Endodermal cell (in vitro differentiated cells): ENCODE measurements at regions not wholly inside any gene's neighbourhood (a gene's known extent, or its start where the extent isn't known, plus 50 kb on each side); places are given as distances from the start of the nearest gene placed in this dataset.

Source experiments
- DNase-seq: peaks from one replicate; pipeline ENCODE4 v3.0.0-alpha.2; 2017
- H3K27ac ChIP-seq: 2 replicates; pipeline ENCODE4 v1.5.1; 2013; ENCODE audit warnings: mild to moderate bottlenecking, low read depth, low read length, moderate library complexity
- H3K27me3 ChIP-seq: 2 replicates; pipeline ENCODE4 v1.6.1; 2013; ENCODE audit warnings: mild to moderate bottlenecking, low read length, moderate library complexity; ENCODE audit not compliant: insufficient read depth, control insufficient read depth, poor library complexity, severe bottlenecking
- H3K36me3 ChIP-seq: 2 replicates; pipeline ENCODE4 v1.7.0; 2013; ENCODE audit warnings: mild to moderate bottlenecking, low read length, moderate library complexity; ENCODE audit not compliant: control insufficient read depth, insufficient read depth
- H3K4me1 ChIP-seq: one replicate; pipeline ENCODE4 v1.7.0; 2013; ENCODE audit warnings: low read length; ENCODE audit not compliant: control insufficient read depth, insufficient read depth
- H3K4me3 ChIP-seq: 2 replicates; pipeline ENCODE4 v1.5.1; 2013; ENCODE audit warnings: mild to moderate bottlenecking, low read length, moderate library complexity
- H3K9ac ChIP-seq: 2 replicates; pipeline ENCODE4 v1.6.1; 2013; ENCODE audit warnings: mild to moderate bottlenecking, low read length, moderate library complexity; ENCODE audit not compliant: poor library complexity, severe bottlenecking; ENCODE audit errors: extremely low read depth
- H3K9me3 ChIP-seq: 2 replicates; pipeline ENCODE4 v1.6.1; 2013; ENCODE audit warnings: mild to moderate bottlenecking, low read length, moderate library complexity; ENCODE audit not compliant: control insufficient read depth
- H3K27ac Mint-ChIP-seq: 2 replicates; pipeline ENCODE4 v1.8.0; 2020; ENCODE audit warnings: mixed read lengths
- H3K27me3 Mint-ChIP-seq: 2 replicates; pipeline ENCODE4 v1.8.0; 2021; ENCODE audit warnings: mild to moderate bottlenecking, mixed read lengths; ENCODE audit not compliant: insufficient read depth
- H3K36me3 Mint-ChIP-seq: 2 replicates; pipeline ENCODE4 v1.8.0; 2020; ENCODE audit warnings: low read depth, mixed read lengths
- H3K4me1 Mint-ChIP-seq: 2 replicates; pipeline ENCODE4 v1.8.0; 2020; ENCODE audit warnings: mixed read lengths
- H3K4me3 Mint-ChIP-seq: 2 replicates; pipeline ENCODE4 v1.8.0; 2020; ENCODE audit warnings: mild to moderate bottlenecking, moderate library complexity, mixed read lengths
- H3K9me3 Mint-ChIP-seq: 2 replicates; pipeline ENCODE4 v1.8.0; 2020; ENCODE audit warnings: mild to moderate bottlenecking, mixed read lengths
- WGBS, 2 experiments: methylation state at CpG; one replicate each; pipeline versions ENCODE4 v1.1.5 to v1.1.7; 2013; ENCODE audit warnings: missing lambda C conversion rate in 2 of 2, mixed read lengths in 1 of 2; ENCODE audit not compliant: insufficient coverage in 1 of 2, insufficient read length in 1 of 2; 5-methylcytosine and 5-hydroxymethylcytosine counted together
- TF ChIP-seq, protein P1 (sequence below): fragments of 200-600 bp; sonication (generic); conservative IDR thresholded peaks from 2 replicates; pipeline ENCODE4 v1.5.0; 2021; ENCODE audit warnings: antibody characterized with exemption, mild to moderate bottlenecking

DNA sequence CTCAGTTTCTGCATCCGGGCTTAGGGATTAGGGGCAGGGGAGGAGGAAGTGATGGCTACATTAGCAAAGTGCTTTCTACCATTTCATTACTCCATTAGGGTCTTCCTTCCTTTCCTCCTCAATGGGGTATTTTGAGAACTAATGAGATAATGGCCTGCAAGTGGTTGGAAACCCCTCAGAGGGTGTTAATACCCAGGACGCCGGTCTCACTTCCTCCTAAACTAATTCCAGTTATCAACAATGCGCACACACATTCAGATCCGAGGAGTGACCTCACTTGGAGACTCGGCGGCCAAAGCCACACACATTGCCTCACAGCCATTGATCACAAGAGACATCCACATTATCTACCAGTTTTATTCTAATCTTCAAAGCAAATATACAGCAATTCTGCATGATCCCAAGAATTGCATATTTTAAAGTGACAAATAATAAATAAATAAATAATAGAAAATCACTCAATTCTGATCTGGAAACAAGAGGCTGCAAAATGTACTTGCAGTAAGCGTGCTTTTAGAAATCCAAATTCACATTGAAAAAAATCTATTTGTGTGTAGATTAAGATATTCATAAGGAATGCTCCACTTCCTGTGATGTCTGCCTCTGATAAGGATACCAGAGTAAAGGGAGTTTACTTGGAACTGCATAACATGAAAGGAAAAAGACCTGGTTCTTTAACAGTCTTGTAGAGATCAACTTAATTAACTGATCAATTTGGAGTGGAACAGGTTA is 329.1 kb downstream of the FBXW7 start:
- TF ChIP-seq, protein P1, sequence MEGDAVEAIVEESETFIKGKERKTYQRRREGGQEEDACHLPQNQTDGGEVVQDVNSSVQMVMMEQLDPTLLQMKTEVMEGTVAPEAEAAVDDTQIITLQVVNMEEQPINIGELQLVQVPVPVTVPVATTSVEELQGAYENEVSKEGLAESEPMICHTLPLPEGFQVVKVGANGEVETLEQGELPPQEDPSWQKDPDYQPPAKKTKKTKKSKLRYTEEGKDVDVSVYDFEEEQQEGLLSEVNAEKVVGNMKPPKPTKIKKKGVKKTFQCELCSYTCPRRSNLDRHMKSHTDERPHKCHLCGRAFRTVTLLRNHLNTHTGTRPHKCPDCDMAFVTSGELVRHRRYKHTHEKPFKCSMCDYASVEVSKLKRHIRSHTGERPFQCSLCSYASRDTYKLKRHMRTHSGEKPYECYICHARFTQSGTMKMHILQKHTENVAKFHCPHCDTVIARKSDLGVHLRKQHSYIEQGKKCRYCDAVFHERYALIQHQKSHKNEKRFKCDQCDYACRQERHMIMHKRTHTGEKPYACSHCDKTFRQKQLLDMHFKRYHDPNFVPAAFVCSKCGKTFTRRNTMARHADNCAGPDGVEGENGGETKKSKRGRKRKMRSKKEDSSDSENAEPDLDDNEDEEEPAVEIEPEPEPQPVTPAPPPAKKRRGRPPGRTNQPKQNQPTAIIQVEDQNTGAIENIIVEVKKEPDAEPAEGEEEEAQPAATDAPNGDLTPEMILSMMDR: no peak
- H3K27me3 Mint-ChIP-seq: peaks cover 2% of the 10 kb centered on the region
- no peak overlapping the region for H3K27ac Mint-ChIP-seq
- no peak overlapping the region for H3K4me3 Mint-ChIP-seq
- no peaks in the 10 kb centered on the region for H3K36me3 ChIP-seq
- no peaks in the 10 kb centered on the region for H3K36me3 Mint-ChIP-seq
- H3K4me1 ChIP-seq: no peaks in the 10 kb centered on the region
- no peaks in the 10 kb centered on the region for H3K9me3 ChIP-seq
- H3K27me3 ChIP-seq: no peaks in the 10 kb centered on the region
- DNase-seq: no peak
- no peak overlapping the region for H3K4me3 ChIP-seq
- H3K9ac ChIP-seq: no peak overlapping the region
- WGBS, 2 experiments: 90 to 100% methylated on average over 1 to 8 of the region's 8 CpGs
- peaks cover 9% of the 10 kb centered on the region for H3K4me1 Mint-ChIP-seq
- no peak overlapping the region for H3K27ac ChIP-seq
- H3K9me3 Mint-ChIP-seq: no peaks in the 10 kb centered on the region

DNA sequence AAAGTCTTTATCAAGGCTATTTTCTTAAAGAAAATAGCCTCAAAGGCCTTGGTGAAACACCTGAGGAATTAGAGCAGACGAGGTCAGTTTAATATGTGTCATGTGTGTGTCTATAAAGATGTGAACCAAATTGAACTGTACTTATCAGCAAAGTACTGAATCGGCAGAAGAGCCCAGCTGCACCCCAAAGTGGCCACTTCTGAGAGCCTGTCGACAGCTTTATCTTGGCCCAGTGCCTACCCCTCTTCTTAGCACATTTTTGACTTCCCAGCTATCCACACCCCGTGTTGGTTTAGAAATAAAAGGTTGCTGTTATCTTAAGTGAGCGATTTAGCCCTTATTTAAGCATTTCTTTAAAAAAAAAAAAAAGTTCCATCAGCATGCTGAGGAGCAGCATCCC is 329.7 kb downstream of the FBXW7 start:
- Histone ChIP-seq H3K4me3 (no peak overlapping the region), H3K27ac (no peak overlapping the region), H3K27me3 (no peaks in the 10 kb centered on the region), H3K36me3 (no peaks in the 10 kb centered on the region), H3K9ac (no peak overlapping the region), H3K9me3 (no peaks in the 10 kb centered on the region), H3K4me1 (no peaks in the 10 kb centered on the region)
- TF ChIP-seq, protein P1: no peak
- peaks cover 9% of the 10 kb centered on the region for H3K4me1 Mint-ChIP-seq
- no peak for DNase-seq
- peaks cover 2% of the 10 kb centered on the region for H3K27me3 Mint-ChIP-seq
- H3K27ac Mint-ChIP-seq: no peak overlapping the region
- no peaks in the 10 kb centered on the region for H3K36me3 Mint-ChIP-seq
- no peaks in the 10 kb centered on the region for H3K9me3 Mint-ChIP-seq
- 86 to 87% methylated on average over 5 of the region's 5 CpGs for WGBS, 2 experiments
- H3K4me3 Mint-ChIP-seq: no peak overlapping the region

DNA sequence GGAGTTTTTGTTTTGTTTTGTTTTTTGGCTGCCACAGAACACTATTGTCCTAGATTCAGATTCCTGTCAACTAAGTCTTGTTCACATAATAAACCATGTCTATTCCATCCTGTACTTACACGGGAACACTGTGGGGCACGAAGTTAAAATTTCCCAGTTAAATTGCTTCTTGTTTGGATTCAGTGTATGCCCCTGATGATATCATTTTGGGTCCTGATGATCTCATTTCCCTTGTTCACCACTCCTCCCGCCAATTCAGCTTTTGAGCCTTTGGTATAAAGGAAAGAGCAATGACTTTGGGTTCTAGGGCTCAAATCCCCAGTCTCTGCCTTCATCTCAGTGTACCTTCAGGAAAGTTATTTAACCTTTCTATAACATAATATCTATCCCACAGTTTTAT is 333.5 kb downstream of the FBXW7 start:
- no peak for DNase-seq
- no peaks in the 10 kb centered on the region for H3K9me3 Mint-ChIP-seq
- H3K4me3 Mint-ChIP-seq: no peak overlapping the region
- H3K4me1 Mint-ChIP-seq: peaks cover 8% of the 10 kb centered on the region
- Histone ChIP-seq H3K4me3 (no peak overlapping the region), H3K27me3 (no peaks in the 10 kb centered on the region), H3K4me1 (no peaks in the 10 kb centered on the region), H3K9ac (no peak overlapping the region), H3K27ac (no peak overlapping the region), H3K9me3 (no peaks in the 10 kb centered on the region), H3K36me3 (no peaks in the 10 kb centered on the region)
- TF ChIP-seq, protein P1: no peak
- no peak overlapping the region for H3K27ac Mint-ChIP-seq
- peaks cover 2% of the 10 kb centered on the region for H3K27me3 Mint-ChIP-seq
- H3K36me3 Mint-ChIP-seq: no peaks in the 10 kb centered on the region
- 87 to 100% methylated on average over 1 to 3 of the region's 3 CpGs for WGBS, 2 experiments
